ENCODE measurements at regions not wholly inside any gene's neighbourhood (a gene's known extent, or its start where the extent isn't known, plus 50 kb on each side); places are given as distances from the start of the nearest gene placed in this dataset.
"Not testable (repeated sequence)": the region's sequence is repeated elsewhere in the genome, so short reads cannot be mapped to it uniquely, and the experiment has no call there.

DNA sequence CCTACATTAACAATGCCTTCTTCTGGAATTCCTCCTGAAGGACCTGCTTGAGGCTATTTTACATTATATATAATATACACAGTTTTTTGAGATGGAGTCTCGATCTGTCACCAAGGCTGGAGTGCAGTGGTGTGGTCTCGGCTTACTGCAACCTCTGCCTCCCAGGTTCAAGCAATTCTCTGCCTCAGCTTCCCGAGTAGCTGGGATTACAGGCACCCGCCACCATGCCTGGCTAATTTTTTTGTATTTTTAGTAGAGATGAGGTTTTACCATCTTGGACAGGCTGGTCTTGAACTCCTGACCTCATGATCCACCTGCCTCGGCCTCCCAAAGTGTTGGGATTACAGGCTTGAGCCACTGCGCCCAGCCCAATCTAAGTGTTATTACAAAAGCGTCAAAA lies 71.9 kb upstream of the PRR23C start:
- not testable (repeated sequence) for DNase-seq

DNA sequence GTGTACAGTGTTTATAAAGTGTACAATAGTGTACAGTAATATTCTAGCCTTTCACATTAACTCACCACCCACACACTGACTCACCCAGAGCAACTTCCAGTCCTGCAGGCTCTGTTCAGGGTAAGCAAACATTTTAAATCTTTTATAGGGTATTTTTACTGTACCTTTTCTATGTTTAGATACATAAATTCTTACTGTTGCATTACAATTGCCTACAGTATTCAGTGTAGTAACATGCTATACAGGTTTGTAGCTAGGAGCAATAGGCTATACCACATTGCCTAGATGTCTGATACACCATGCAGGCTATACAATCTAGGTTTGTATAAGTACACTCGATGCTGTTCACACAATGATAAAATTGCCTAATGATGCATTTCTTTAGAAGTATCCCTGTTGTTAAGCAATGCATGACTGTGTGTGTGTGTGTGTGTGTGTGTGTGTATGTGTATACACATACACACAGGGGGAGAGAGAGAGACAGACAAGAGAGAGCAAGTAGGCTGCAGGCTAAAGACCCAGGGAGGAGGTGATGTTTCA lies 72.5 kb upstream of the PRR23C start:
- DNase-seq = no peak

DNA sequence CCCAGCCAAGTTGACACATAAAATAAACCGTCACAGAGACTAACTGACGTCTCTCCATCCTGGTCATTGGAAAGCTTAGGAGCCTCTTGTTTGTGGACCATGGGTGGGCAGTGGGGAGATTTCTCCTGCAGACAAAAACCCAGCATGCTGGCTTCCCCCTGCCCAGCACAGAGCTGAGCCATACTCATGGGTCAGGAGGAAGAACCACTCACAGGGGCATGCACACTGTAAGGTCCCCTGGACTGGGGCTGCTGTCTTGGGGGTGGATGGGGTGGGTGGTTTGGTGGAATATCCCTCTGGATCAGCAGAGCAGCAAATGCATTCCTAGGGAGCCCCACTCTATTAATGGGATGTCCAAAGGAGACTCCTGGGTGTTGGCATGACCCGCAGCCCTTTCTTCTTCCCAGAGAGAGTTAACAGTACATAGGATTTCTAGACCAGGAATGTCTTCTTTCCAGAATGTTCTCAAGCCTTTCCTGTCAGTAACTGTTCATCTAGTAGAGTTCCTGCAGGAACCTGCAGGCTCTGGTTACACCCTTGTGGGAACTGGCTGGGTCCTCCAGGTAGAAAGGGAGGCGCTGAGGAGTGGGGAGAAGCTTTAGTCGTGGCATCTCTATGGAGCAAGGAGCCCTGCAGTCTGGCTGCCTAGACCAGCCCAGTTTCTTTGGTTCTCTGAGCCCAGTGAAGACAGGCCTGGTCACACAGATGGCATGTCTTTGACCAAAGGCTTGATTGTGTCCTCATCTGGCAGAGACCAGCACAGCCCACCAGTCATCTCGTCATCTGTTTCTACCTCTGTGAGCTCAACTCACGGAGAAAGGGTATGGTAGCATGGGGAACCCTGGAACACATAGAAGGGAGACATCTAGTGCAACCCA lies 73.4 kb upstream of the PRR23C start:
- no peak for DNase-seq

GRCh38 chr3:139118835-139119234 lies 74.1 kb upstream of the PRR23C start:
- no peak for DNase-seq

DNA sequence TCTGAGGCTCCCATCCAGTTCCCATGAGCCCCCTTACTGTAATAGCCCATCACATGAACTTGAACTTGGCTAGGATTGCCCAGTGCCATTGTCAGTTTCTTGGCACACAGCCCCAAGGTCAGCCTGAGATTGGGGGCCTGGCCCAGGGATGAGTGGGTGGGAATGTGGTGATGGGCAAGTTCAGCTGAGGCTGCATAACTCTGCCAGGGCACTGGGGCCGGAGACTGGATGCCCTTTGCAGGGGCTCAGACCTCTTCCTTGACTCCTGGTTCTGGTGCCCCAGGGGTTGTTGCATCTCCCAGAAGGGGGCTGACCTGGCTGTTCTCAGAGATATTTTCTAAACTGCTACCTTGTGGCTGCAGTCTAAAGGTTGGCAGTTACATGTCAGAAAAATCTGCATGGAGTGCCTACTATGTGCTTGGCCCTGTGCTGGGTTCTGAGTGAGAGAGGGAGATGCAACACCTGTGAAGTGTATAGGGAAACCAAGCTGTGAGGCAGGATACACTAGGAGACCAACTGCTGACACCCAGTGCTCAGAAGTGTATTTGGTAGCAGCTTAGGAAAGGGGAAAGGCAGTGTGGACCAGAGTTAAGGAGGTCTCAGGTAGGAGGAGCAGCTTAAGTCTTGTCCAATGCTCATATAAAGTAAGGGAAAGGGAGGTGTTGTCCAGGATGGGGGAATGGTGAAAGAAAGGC lies 74.8 kb upstream of the PRR23C start:
- no peak for DNase-seq

DNA sequence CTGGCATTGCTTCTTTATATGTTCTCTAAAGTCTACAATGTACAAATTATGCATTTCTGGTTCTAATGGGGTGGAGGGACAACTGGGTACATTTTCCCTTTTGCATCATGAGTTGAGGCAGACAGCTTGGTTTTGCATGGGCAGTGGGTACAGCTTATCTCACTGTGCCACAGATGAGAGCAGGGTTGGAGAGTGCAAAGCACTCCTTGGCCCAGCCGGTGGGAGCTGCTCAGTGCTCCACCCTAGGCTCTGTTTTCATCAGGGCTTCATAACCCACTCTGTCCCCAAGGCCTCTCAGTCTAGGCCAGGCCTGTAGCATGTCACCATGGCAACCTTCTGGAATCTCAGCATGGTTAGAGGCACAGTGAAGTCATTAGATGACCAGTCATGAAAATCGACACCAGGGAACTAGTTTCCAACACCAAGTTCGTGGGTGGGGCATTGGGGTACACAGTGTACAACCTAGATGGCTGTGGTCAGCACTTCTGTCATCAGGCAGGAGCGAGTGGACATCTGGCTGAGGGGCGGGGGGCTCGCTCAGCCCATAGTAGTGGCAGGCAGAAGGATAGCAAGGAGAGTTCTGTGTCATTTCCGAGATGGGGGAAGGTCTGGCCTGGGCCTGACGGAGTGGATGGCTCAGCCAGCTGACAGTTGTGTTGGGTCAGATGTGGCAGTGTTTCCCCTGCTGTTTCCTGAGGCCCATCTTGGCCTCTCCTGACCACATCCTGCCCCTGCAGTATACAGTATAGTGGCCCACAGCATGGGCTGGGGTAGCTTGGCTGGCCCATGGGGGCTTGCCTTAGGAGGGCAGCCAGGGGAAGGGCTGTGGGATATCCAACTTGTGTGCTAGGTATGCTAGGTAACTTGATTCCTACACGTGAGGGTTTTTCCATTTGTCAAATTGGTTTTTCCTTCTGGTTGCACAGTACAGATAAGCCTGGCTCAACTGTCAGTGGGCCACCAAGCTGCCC lies 75.7 kb upstream of the PRR23C start:
- DNase-seq = no peak

- DNase-seq = no peak
Observed at GRCh38 chr3:139121513-139122220, 77.0 kb upstream of the PRR23C start.

DNA sequence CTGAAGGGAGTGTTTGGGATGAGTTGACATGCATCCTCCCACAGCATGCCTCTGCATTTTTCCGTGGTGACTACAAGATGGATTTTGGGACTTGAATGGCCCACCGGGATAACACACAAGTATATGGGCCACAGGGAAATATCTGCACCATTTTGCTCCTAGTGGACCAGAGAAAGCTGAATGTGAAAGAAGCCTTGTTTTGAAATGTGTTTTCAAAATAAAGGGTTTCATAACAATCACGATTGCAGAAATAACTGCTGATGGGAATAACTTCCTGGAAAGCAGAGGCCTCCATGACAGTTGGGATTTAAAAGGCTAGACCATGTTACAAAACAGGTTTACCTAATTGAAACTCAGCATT lies 77.5 kb upstream of the PRR23C start:
- no peak for DNase-seq

- no peak for DNase-seq
Observed at GRCh38 chr3:139122612-139123011, 77.9 kb upstream of the PRR23C start.

GRCh38 chr3:139123377-139124095 lies 78.8 kb upstream of the PRR23C start:
- DNase-seq = no peak

GRCh38 chr3:139124197-139124596 lies 79.5 kb upstream of the PRR23C start:
- DNase-seq = no peak

DNA sequence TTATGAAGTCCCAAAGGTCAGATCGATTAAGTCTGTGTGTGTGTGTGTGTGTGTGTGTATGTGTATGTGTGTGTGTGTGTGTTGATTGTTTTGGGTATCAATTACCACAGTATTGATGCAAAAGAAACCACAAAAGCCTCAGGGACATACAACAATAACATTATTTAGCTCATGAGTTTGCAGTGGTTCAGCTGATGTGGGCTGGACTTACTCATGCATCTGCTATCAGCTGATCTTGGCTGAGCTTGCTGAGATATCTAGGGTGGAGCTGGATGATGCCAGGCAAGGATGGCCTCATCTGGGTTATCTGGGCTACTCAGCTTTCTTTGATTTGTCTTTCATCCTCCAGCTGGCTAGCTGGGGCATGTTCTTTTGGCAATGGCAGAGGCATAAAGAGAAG lies 82.4 kb upstream of the PRR23C start:
- no peak for DNase-seq

DNA sequence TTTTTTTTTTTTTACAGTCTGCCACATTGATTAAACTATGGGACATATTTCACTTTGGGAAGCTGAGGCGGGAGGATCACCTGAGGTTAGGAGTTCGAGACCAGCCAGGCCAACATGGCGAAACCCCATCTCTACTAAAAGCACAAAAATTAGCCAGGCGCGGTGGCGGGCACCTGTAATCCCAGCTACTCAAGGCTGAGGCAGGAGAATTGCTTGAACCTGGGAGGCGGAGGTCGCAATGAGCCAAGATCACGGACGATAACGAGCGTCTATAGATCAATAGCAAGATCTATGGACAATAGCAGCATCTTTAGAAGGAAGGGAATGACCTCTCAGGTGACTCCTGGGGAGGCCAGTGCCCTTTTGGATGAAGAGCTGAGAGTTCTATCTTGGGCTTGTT lies 82.9 kb upstream of the PRR23C start:
- DNase-seq = not testable (repeated sequence)

GRCh38 chr3:139128803-139129202 lies 84.1 kb upstream of the PRR23C start:
- no peak for DNase-seq

- no peak for DNase-seq
Observed at GRCh38 chr3:139129892-139130291, 85.2 kb upstream of the PRR23C start.

DNA sequence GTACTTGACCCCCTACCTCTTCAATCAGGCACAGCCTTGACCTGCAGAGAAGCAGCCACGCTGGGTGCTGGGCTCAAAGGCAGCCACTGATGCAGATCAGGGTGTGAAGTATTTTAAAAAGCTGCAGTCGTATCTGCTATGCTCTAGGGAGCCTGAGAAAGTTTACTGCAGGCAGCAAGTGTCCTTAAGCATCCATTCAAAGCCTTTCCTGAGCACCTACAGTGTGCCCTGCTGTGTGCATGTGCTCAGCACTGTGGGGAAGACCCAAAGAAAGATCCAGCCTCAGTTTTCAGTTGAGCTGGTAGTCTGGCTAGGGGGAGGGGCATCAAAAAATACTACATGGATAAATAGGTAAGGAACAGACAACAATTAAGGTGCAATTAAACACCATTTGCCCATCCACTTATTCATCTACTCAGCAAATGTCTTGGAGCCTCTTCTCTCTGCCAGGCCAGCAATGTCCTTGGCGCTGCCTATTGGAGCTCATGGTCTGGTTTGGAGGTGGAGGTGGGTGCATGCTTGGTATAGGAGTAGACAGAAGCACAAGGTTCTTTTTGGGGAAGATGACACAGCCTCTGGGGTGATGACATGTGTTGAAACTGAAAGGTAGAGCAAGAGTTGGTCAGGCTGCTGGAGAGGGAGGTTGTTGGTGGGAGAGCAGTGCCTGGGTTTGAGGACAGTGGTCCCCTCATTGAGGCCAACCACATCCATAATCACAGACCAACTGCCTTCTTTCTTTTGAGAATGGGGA lies 85.9 kb upstream of the PRR23C start:
- DNase-seq = no peak

DNA sequence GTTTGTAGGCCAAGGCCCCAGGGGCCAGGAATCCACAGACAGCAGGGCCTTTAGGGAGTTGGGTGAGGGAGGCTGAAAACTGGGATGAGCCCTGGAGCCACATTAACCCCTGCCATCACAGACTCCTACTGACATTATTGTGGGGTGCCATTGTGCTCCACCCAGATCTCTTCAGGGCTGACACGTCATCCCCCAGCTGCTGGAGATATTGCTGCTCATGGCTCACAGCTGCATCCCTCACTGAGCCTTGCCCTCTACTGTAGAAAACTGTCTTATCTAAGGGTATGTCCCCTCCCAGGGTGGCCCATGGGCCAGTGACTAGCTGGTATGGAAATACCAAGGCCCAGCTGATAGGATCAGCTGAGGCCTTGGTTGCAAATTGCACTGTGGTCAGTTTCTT lies 87.3 kb upstream of the PRR23C start:
- no peak for DNase-seq

GRCh38 chr3:139132976-139133375 lies 88.3 kb upstream of the PRR23C start:
- no peak for DNase-seq

DNA sequence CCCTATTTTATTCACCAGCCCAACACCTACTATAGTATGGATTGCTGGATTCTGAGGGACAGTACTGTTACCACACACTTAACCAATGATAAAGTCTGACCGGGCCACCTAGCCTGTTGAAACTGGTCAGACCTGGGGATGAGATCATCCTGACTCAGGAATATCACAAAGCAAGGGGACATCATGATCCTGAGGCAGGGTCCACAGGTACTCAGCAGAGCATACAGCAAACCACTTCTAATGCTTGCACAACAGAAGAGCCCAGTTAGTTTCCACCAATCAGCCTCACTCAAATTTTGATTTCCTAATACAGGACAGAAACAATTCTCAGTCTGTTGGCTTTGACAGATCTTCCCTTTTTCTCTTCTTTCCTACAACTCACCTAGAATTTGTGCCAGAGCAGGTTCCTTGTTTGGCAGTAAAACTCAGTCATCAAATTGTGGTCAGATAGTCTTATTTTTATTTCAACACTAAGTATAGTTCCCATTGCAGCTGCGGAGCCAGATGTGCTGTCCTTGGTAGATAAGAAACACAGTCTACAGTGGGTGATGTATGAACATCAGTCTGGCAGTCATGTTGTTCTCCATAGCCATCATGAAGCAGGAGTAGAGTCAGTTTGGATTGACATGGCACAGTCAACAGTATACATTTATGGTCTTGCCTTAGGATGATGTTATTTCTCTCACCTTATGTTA lies 90.1 kb upstream of the PRR23C start:
- no peak for DNase-seq

DNA sequence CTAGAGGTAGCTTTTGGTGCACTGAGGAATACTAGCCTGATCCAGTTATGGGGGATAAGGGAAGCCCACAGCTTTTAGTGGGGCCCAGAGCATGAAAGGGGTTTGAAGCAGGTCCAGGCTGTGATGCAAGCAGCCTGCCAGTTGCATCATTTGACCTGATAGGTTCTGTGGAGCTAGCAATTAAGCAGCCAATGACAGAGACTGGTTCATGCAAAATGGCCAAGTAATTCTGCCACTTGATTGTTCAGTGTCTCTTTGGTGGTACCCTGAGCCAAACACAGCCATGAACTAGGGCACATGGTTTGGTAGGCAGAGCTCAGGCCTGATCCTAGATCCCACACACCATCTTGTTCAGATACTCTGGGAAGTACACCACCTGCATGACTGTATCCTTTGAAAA lies 91.0 kb upstream of the PRR23C start:
- DNase-seq = no peak

Measured in CD4-positive, alpha-beta T cell treated with Interleukin-4 for 4 hours (primary cell).